HepG2 (cell line): ENCODE measurements at regions not wholly inside any gene's neighbourhood (a gene's known extent, or its start where the extent isn't known, plus 50 kb on each side); places are given as distances from the start of the nearest gene placed in this dataset.

Experiments
- ATAC-seq: fragments of 200-7000 bp; cut with Tn5 transposase; 3 replicates; pipeline ENCODE4 v1.9.1; 2020; ENCODE audit warnings: mild to moderate bottlenecking, moderate library complexity
- BruUV-seq: library from RNA; stranded (reverse); fragments of 400-500 nt; replicated peaks from 2 replicates; lab custom pipeline; 2021; lab: Mats Ljungman, UMichigan
- CTCF ChIA-PET: fragments of 300-600 bp; formaldehyde crosslinking; extraction: SDS; loops from one replicate; lab custom pipeline; 2021; ENCODE audit warnings: low total read pairs, inconsistent platforms, low intra/inter-chr PET ratio; lab: Yijun Ruan, JAX
- POLR2A ChIA-PET: fragments of 350-600 bp; sonication (Branson Sonifier 250); formaldehyde crosslinking; loops from one replicate; lab custom pipeline; 2020; ENCODE audit warnings: antibody characterized with exemption, inconsistent platforms; lab: Yijun Ruan, JAX
- DNase-seq: peaks from one replicate; pipeline ENCODE4 v3.0.0-alpha.2; 2015; ENCODE audit warnings: low spot score
- FAIRE-seq: peaks from 3 replicates; lab custom pipeline; 2011; peaks lifted over from hg19 to GRCh38; lab: Jason Lieb, UNC
- H2AFZ ChIP-seq: one replicate; pipeline ENCODE4 v1.6.1; 2011; ENCODE audit warnings: low read length, inconsistent platforms
- H3K27ac ChIP-seq: fragments of 300-600 bp; 3 replicates; pipeline ENCODE4 v1.8.0; 2011; ENCODE audit warnings: mixed run types, mild to moderate bottlenecking, mixed read lengths, low read length, inconsistent platforms; ENCODE audit not compliant: insufficient read depth; ENCODE audit errors: extremely low read length
- H3K27me3 ChIP-seq, 2 experiments: fragments of 200-600 bp in 1 of 2; 2 replicates in 1 of 2; 3 replicates in 1 of 2; pipeline versions ENCODE4 v1.6.0 to v1.8.0; 2011; ENCODE audit warnings: low read length in 2 of 2, mild to moderate bottlenecking in 2 of 2, moderate library complexity in 2 of 2, inconsistent platforms in 1 of 2; ENCODE audit not compliant: insufficient read depth in 2 of 2, control insufficient read depth in 1 of 2
- H3K36me3 ChIP-seq, 2 experiments: fragments of 200-600 bp in 1 of 2; replicated peaks in 1 of 2; 2 replicates in 1 of 2; 3 replicates in 1 of 2; pipeline versions ENCODE4 v1.5.1 to v1.8.0; 2011; ENCODE audit warnings: low read length in 2 of 2, inconsistent platforms in 1 of 2; ENCODE audit not compliant: insufficient read depth in 2 of 2, control insufficient read depth in 1 of 2
- H3K4me1 ChIP-seq: 2 replicates; pipeline ENCODE4 v1.5.1; 2012; ENCODE audit warnings: low read length, inconsistent platforms; ENCODE audit not compliant: insufficient read depth
- H3K4me2 ChIP-seq: 2 replicates; pipeline ENCODE4 v1.6.0; 2011; ENCODE audit warnings: low read depth, low read length, inconsistent platforms
- H3K4me3 ChIP-seq, 3 experiments: fragments of 200-600 bp in 1 of 3; sonication (generic), shearing (Covaris generic) in 1 of 3; replicated peaks in 1 of 3; 2 replicates each; pipeline ENCODE4 v1.5.1; 2011 to 2016; ENCODE audit warnings: low read length in 3 of 3, inconsistent platforms in 2 of 3, low read depth in 2 of 3, mild to moderate bottlenecking in 2 of 3, control low read depth in 1 of 3, mixed read lengths in 1 of 3; ENCODE audit not compliant: insufficient read depth in 1 of 3
- H3K79me2 ChIP-seq: one replicate; pipeline ENCODE4 v1.6.1; 2011; ENCODE audit warnings: low read length, inconsistent platforms; ENCODE audit not compliant: insufficient read depth
- H3K9ac ChIP-seq: 2 replicates; pipeline ENCODE4 v1.6.0; 2011; ENCODE audit warnings: mild to moderate bottlenecking, low read depth, low read length, inconsistent platforms; ENCODE audit not compliant: insufficient read depth
- H3K9me3 ChIP-seq: 2 replicates; pipeline ENCODE4 v1.5.1; 2012; ENCODE audit warnings: mild to moderate bottlenecking, low read length
- H4K20me1 ChIP-seq: 2 replicates; pipeline ENCODE4 v1.6.0; 2011; ENCODE audit warnings: inconsistent platforms, mild to moderate bottlenecking, low read length, moderate library complexity; ENCODE audit not compliant: insufficient read depth
- IRX3 ChIP-seq: sonication (generic); formaldehyde crosslinking; IDR thresholded peaks from 2 replicates; pipeline ENCODE4 v1.8.1; 2023; ENCODE audit warnings: mild to moderate bottlenecking, low read depth, missing genetic modification reagents, borderline replicate concordance
- KLF15 ChIP-seq: sonication (generic); formaldehyde crosslinking; IDR thresholded peaks from 2 replicates; pipeline ENCODE4 v1.8.1; 2023; ENCODE audit warnings: borderline replicate concordance, mild to moderate bottlenecking, inconsistent platforms, missing genetic modification reagents, mixed read lengths
- MYC ChIP-seq: sonication (generic); formaldehyde crosslinking; IDR thresholded peaks from 2 replicates; pipeline ENCODE4 v1.9.0; 2021; ENCODE audit warnings: missing genetic modification reagents, borderline replicate concordance
- RFXAP ChIP-seq: sonication (generic); formaldehyde crosslinking; IDR thresholded peaks from 2 replicates; pipeline ENCODE4 v1.4.0; 2020; ENCODE audit warnings: missing genetic modification reagents, borderline replicate concordance
- ZBTB1 ChIP-seq: sonication (generic); formaldehyde crosslinking; IDR thresholded peaks from 2 replicates; pipeline ENCODE4 v1.4.0; 2020; ENCODE audit warnings: missing genetic modification reagents, borderline replicate concordance
- ZNF251 ChIP-seq: sonication (generic); formaldehyde crosslinking; IDR thresholded peaks from 2 replicates; pipeline ENCODE4 v1.9.0; 2021; ENCODE audit warnings: mild to moderate bottlenecking, missing genetic modification reagents
- ZNF501 ChIP-seq: sonication (generic); formaldehyde crosslinking; IDR thresholded peaks from 2 replicates; pipeline ENCODE4 v1.5.1; 2020; ENCODE audit warnings: mild to moderate bottlenecking, moderate library complexity, missing genetic modification reagents
- WGBS: methylation state at CpG from one replicate; pipeline ENCODE4 v1.1.6; 2017; ENCODE audit warnings: low lambda C conversion rate; 5-methylcytosine and 5-hydroxymethylcytosine counted together
- in situ Hi-C: cut with HindIII; loops from 2 replicates; pipeline ENCODE4 v1.10.0; 2017; ENCODE audit warnings: low pct_unique_long_range_greater_than_20kb; ENCODE audit not compliant: extremely low pct_ligation_motif_present
- intact Hi-C: fragments of 100-400 bp; cut with micrococcal nuclease; formaldehyde crosslinking; loops from one replicate; pipeline ENCODE4 v1.10.0; 2022; ENCODE audit not compliant: unreplicated experiment
- TF ChIP-seq, protein P1 (sequence below): sonication (generic); formaldehyde crosslinking; IDR thresholded peaks from 2 replicates; pipeline ENCODE4 v1.4.0; 2020; ENCODE audit warnings: low read depth, missing genetic modification reagents
- TF ChIP-seq, protein P2 (sequence below): sonication (generic); formaldehyde crosslinking; conservative IDR thresholded peaks from 2 replicates; pipeline ENCODE4 v1.8.0; 2022; ENCODE audit warnings: mild to moderate bottlenecking, moderate library complexity, missing genetic modification reagents

DNA sequence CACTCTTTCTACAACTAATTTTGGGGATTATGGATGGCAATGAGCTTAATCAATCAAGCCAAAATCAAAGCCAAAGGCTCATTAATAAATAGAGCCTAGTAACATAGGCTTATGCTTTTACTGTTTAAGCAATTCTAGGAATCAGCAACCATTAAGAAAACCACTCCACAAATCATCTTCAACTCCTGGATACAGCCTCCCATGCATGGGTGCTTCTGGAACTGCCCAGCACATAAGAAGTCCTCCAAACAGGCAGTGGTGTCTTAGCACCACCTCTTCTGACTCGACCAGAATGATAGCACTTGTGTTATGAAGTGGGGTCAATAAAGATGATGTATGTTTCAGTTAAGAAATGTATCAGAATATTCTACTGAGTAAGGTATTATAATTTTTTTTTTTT lies 104.4 kb upstream of the SERPINE2 start:
- BruUV-seq, result no TSS peak
- H3K36me3 ChIP-seq, result no peaks in the 10 kb centered on the region
- H3K27ac ChIP-seq, result no peak overlapping the region
- intact Hi-C loops (no loop called here), in situ Hi-C loops (no loop called here)
- ChIA-PET CTCF (no interaction called here), POLR2A (no interaction called here)
- no peak overlapping the region for H3K9ac ChIP-seq
- H2AFZ ChIP-seq, result no peak overlapping the region
- TF ChIP-seq RFXAP (CRISPR knock-in tag) (no peak), ZNF501 (no peak), ZNF251 (CRISPR knock-in tag) (no peak), IRX3 (CRISPR knock-in tag) (no peak), MYC (CRISPR knock-in tag) (no peak), ZBTB1 (no peak), KLF15 (CRISPR knock-in tag) (no peak)
- TF ChIP-seq, protein P1, sequence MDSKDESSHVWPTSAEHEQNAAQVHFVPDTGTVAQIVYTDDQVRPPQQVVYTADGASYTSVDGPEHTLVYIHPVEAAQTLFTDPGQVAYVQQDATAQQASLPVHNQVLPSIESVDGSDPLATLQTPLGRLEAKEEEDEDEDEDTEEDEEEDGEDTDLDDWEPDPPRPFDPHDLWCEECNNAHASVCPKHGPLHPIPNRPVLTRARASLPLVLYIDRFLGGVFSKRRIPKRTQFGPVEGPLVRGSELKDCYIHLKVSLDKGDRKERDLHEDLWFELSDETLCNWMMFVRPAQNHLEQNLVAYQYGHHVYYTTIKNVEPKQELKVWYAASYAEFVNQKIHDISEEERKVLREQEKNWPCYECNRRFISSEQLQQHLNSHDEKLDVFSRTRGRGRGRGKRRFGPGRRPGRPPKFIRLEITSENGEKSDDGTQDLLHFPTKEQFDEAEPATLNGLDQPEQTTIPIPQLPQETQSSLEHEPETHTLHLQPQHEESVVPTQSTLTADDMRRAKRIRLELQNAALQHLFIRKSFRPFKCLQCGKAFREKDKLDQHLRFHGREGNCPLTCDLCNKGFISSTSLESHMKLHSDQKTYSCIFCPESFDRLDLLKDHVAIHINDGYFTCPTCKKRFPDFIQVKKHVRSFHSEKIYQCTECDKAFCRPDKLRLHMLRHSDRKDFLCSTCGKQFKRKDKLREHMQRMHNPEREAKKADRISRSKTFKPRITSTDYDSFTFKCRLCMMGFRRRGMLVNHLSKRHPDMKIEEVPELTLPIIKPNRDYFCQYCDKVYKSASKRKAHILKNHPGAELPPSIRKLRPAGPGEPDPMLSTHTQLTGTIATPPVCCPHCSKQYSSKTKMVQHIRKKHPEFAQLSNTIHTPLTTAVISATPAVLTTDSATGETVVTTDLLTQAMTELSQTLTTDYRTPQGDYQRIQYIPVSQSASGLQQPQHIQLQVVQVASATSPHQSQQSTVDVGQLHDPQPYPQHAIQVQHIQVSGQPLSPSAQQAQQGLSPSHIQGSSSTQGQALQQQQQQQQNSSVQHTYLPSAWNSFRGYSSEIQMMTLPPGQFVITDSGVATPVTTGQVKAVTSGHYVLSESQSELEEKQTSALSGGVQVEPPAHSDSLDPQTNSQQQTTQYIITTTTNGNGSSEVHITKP (CRISPR knock-in tag), result no peak
- TF ChIP-seq, protein P2, sequence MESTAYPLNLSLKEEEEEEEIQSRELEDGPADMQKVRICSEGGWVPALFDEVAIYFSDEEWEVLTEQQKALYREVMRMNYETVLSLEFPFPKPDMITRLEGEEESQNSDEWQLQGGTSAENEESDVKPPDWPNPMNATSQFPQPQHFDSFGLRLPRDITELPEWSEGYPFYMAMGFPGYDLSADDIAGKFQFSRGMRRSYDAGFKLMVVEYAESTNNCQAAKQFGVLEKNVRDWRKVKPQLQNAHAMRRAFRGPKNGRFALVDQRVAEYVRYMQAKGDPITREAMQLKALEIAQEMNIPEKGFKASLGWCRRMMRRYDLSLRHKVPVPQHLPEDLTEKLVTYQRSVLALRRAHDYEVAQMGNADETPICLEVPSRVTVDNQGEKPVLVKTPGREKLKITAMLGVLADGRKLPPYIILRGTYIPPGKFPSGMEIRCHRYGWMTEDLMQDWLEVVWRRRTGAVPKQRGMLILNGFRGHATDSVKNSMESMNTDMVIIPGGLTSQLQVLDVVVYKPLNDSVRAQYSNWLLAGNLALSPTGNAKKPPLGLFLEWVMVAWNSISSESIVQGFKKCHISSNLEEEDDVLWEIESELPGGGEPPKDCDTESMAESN (CRISPR knock-in tag), result no peak
- H3K27me3 ChIP-seq, result no peaks in the 10 kb centered on the region
- no peak overlapping the region for H3K4me2 ChIP-seq
- no peaks in the 10 kb centered on the region for H3K79me2 ChIP-seq
- DNase-seq (no peak), FAIRE-seq (no peak), ATAC-seq (no peak)
- 57% methylated on average over 1 of the region's 1 CpG for WGBS
- no peaks in the 10 kb centered on the region for H4K20me1 ChIP-seq
- no peaks in the 10 kb centered on the region for H3K9me3 ChIP-seq
- H3K4me1 ChIP-seq, result peaks cover 69% of the 10 kb centered on the region
- no peak overlapping the region for H3K4me3 ChIP-seq
